ENCODE measurements at regions not wholly inside any gene's neighbourhood (a gene's known extent, or its start where the extent isn't known, plus 50 kb on each side); places are given as distances from the start of the nearest gene placed in this dataset.

DNA sequence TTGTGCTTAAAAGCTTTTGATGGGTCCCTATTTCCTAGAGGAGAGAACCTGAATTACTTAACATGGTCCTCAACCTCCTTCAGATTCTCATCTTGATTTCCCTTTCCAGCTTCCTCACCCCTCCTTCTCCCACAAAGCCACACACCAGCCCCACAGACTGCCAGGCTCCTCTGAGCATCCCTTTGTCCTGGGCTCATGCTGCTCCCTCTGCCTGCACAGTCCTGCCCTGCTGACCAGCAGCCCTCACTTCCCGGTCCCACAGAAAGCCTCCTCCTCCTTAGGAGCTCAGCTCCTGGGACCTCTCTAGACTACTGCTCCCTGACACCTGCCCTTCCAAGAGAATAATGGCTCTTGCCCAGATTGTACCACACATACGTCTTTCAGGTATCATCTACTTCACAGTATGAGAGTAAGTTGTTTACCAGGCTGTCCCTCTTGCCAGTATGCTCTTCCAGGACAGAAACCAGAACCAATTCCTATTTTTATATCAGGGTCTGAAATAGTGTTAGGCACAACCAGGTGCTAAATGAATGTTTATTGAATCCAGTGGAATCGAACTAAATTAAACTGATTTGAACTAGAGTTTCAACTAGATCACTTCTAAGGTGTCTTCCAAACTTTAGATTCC, 373.4 kb downstream of the LMX1A start:
- TF ChIP-seq, protein P1, sequence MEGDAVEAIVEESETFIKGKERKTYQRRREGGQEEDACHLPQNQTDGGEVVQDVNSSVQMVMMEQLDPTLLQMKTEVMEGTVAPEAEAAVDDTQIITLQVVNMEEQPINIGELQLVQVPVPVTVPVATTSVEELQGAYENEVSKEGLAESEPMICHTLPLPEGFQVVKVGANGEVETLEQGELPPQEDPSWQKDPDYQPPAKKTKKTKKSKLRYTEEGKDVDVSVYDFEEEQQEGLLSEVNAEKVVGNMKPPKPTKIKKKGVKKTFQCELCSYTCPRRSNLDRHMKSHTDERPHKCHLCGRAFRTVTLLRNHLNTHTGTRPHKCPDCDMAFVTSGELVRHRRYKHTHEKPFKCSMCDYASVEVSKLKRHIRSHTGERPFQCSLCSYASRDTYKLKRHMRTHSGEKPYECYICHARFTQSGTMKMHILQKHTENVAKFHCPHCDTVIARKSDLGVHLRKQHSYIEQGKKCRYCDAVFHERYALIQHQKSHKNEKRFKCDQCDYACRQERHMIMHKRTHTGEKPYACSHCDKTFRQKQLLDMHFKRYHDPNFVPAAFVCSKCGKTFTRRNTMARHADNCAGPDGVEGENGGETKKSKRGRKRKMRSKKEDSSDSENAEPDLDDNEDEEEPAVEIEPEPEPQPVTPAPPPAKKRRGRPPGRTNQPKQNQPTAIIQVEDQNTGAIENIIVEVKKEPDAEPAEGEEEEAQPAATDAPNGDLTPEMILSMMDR (IDR thresholded peaks at IDR 0.05) = no peak
- no peak for TF ChIP-seq EZH2phosphoT487 (IDR thresholded peaks at IDR 0.05)
